Fibroblast of lung (primary cell): ENCODE measurements at regions not wholly inside any gene's neighbourhood (a gene's known extent, or its start where the extent isn't known, plus 50 kb on each side); places are given as distances from the start of the nearest gene placed in this dataset.

ENCODE experiments used
- DNase-seq, 2 donors: peaks; one replicate each; pipeline versions ENCODE4 v3.0.0 to v3.0.0-alpha.2; 2010; ENCODE audit warnings: low read depth in 2 of 2
- H2AFZ ChIP-seq: 2 replicates; pipeline ENCODE4 v1.5.1; 2012; ENCODE audit warnings: low read length, control low read depth, inconsistent platforms
- H3K27ac ChIP-seq: 2 replicates; pipeline ENCODE4 v1.5.1; 2011; ENCODE audit warnings: low read length, control low read depth; ENCODE audit not compliant: insufficient read depth
- H3K27me3 ChIP-seq: 2 replicates; pipeline ENCODE4 v1.5.1; 2011; ENCODE audit warnings: mild to moderate bottlenecking, low read length; ENCODE audit not compliant: control insufficient read depth, insufficient read depth
- H3K36me3 ChIP-seq: 2 replicates; pipeline ENCODE4 v1.5.1; 2011; ENCODE audit warnings: low read length; ENCODE audit not compliant: control insufficient read depth, insufficient read depth
- H3K4me1 ChIP-seq: 2 replicates; pipeline ENCODE4 v1.5.1; 2011; ENCODE audit warnings: low read length; ENCODE audit not compliant: control insufficient read depth, insufficient read depth; ENCODE audit errors: extremely low read depth
- H3K4me2 ChIP-seq: 2 replicates; pipeline ENCODE4 v1.5.1; 2011; ENCODE audit warnings: low read length, control low read depth; ENCODE audit not compliant: insufficient read depth; ENCODE audit errors: extremely low read depth
- H3K4me3 ChIP-seq, 4 experiments: fragments of 200-600 bp in 1 of 4; sonication (generic) in 1 of 4; replicated peaks in 1 of 4; 2 replicates each; pipeline ENCODE4 v1.5.1; 2011 to 2016; ENCODE audit warnings: low read length in 4 of 4, low read depth in 3 of 4, mild to moderate bottlenecking in 3 of 4, control low read depth in 2 of 4, inconsistent platforms in 1 of 4, mixed read lengths in 1 of 4; ENCODE audit not compliant: insufficient read depth in 1 of 4; ENCODE audit errors: control extremely low read depth in 1 of 4
- H3K79me2 ChIP-seq: 2 replicates; pipeline ENCODE4 v1.5.1; 2012; ENCODE audit warnings: mild to moderate bottlenecking, low read length, inconsistent platforms; ENCODE audit not compliant: control insufficient read depth, insufficient read depth
- H3K9ac ChIP-seq: 2 replicates; pipeline ENCODE4 v1.5.1; 2011; ENCODE audit warnings: mild to moderate bottlenecking, low read length, control low read depth; ENCODE audit not compliant: insufficient read depth
- H3K9me3 ChIP-seq: 2 replicates; pipeline ENCODE4 v1.5.1; 2012; ENCODE audit warnings: low read depth, low read length; ENCODE audit not compliant: control insufficient read depth, insufficient read depth
- H4K20me1 ChIP-seq: 2 replicates; pipeline ENCODE4 v1.5.1; 2011; ENCODE audit warnings: low read length; ENCODE audit not compliant: control insufficient read depth, insufficient read depth; ENCODE audit errors: extremely low read depth
- EZH2 ChIP-seq: IDR thresholded peaks from 2 replicates; pipeline ENCODE4 v1.5.1; 2012; ENCODE audit warnings: low read length, control low read depth, mild to moderate bottlenecking; ENCODE audit errors: missing control alignments
- TF ChIP-seq, protein P1 (sequence below), 2 donors: IDR thresholded peaks in 1 of 2; conservative IDR thresholded peaks in 1 of 2; 1 replicate in 1 of 2; 2 replicates in 1 of 2; pipeline ENCODE4 v1.5.1; 2011 to 2012; ENCODE audit warnings: low read length in 2 of 2, control low read depth in 1 of 2, inconsistent platforms in 1 of 2, low read depth in 1 of 2, mild to moderate bottlenecking in 1 of 2

DNA sequence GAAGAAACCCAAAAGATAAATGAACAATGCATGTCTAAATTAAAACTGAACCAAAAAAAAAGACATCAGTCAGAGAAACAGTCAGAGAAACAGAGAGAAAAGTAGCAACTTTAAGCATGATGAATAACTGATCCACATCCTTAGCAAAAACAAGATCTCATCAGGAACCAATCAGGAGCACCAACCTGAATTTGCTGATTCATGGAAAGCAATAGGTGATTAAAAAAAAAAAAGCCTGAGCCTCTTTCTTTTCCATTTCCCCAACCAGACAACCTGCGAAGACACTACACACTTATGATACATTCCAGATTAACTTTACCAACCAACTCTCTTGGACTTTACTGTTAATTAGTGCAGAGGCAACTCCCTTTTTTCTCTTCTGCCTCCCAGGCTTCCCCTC is 112.7 kb upstream of the TAS2R1 start:
- Histone ChIP-seq H3K79me2 (no peaks in the 10 kb centered on the region), H3K9ac (no peak overlapping the region), H3K9me3 (no peaks in the 10 kb centered on the region), H4K20me1 (no peaks in the 10 kb centered on the region), H3K36me3 (no peaks in the 10 kb centered on the region), H3K4me1 (no peaks in the 10 kb centered on the region), H3K27ac (no peak overlapping the region), H3K27me3 (no peaks in the 10 kb centered on the region), H3K4me2 (no peak overlapping the region), H2AFZ (no peak overlapping the region), H3K4me3 (no peak overlapping the region)
- TF ChIP-seq, protein P1, sequence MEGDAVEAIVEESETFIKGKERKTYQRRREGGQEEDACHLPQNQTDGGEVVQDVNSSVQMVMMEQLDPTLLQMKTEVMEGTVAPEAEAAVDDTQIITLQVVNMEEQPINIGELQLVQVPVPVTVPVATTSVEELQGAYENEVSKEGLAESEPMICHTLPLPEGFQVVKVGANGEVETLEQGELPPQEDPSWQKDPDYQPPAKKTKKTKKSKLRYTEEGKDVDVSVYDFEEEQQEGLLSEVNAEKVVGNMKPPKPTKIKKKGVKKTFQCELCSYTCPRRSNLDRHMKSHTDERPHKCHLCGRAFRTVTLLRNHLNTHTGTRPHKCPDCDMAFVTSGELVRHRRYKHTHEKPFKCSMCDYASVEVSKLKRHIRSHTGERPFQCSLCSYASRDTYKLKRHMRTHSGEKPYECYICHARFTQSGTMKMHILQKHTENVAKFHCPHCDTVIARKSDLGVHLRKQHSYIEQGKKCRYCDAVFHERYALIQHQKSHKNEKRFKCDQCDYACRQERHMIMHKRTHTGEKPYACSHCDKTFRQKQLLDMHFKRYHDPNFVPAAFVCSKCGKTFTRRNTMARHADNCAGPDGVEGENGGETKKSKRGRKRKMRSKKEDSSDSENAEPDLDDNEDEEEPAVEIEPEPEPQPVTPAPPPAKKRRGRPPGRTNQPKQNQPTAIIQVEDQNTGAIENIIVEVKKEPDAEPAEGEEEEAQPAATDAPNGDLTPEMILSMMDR (conservative IDR thresholded peaks at IDR 0.05 in 1 of 2, IDR thresholded peaks at IDR 0.05 in 1 of 2; ENCODE audit: low read depth in 1 of 2, low read length in 2 of 2) = no peak
- no peak for TF ChIP-seq EZH2
- DNase-seq = no peak

DNA sequence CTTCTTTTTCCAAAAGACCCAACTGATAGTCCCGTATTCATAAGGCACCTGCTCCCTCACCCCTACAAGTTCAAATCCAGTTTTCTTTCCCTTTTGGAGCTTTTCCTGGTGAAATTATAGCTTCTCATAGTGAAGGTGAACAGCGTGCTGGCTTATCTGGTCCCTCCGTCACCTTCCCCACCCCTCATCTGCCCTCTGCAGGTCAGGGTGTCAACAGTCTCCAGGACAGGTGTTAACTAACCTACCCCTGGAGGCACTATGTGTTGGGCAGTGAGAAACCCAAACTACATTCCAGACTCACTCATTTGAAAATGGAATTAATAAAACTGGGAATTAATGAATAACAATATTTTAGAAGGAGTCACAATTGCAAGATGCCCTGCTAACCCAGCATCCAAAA is 109.0 kb upstream of the TAS2R1 start:
- H3K9ac ChIP-seq = no peak overlapping the region
- no peaks in the 10 kb centered on the region for H3K36me3 ChIP-seq
- no peaks in the 10 kb centered on the region for H3K9me3 ChIP-seq
- no peak overlapping the region for H3K27ac ChIP-seq
- no peaks in the 10 kb centered on the region for H3K79me2 ChIP-seq
- no peak overlapping the region for H3K4me2 ChIP-seq
- no peak overlapping the region for H3K4me3 ChIP-seq
- H4K20me1 ChIP-seq = no peaks in the 10 kb centered on the region
- no peaks in the 10 kb centered on the region for H3K27me3 ChIP-seq
- DNase-seq = no peak
- H2AFZ ChIP-seq = no peak overlapping the region
- TF ChIP-seq, protein P1 (conservative IDR thresholded peaks at IDR 0.05 in 1 of 2, IDR thresholded peaks at IDR 0.05 in 1 of 2; ENCODE audit: low read depth in 1 of 2, low read length in 2 of 2) = no peak
- TF ChIP-seq EZH2 = no peak
- H3K4me1 ChIP-seq = no peaks in the 10 kb centered on the region

DNA sequence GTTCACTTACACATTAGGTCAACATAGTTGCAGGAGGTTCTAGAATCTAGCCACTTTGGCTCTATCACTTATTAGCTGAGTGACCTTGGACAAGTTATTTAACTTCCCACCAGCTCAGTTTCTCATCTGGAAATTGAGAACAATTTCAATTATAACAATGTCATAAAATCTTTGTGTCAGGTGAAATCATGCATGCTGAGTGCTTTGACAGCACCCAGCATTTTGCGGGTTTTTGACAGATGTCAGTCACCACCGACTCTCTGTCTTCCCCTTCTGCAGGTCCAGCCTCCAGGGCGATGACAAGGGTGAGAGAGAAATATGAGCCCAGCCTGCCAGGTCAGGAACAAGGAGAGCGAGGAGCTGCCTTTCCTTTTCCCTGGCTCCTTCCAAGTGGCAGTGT is 107.1 kb upstream of the TAS2R1 start:
- Histone ChIP-seq H3K9ac (no peak overlapping the region), H3K36me3 (no peaks in the 10 kb centered on the region), H3K4me2 (no peak overlapping the region), H3K27ac (no peak overlapping the region), H3K27me3 (no peaks in the 10 kb centered on the region), H3K4me1 (no peaks in the 10 kb centered on the region), H3K4me3 (no peak overlapping the region), H4K20me1 (no peaks in the 10 kb centered on the region), H3K79me2 (no peaks in the 10 kb centered on the region), H3K9me3 (no peaks in the 10 kb centered on the region), H2AFZ (no peak overlapping the region)
- no peak for DNase-seq
- TF ChIP-seq EZH2 = no peak
- TF ChIP-seq, protein P1 (conservative IDR thresholded peaks at IDR 0.05 in 1 of 2, IDR thresholded peaks at IDR 0.05 in 1 of 2; ENCODE audit: low read depth in 1 of 2, low read length in 2 of 2) = no peak
